H9 (cell line): ENCODE measurements at regions not wholly inside any gene's neighbourhood (a gene's known extent, or its start where the extent isn't known, plus 50 kb on each side); places are given as distances from the start of the nearest gene placed in this dataset.

Experiments used
- DNase-seq: peaks from one replicate; pipeline ENCODE4 v3.0.0-alpha.2; 2017
- H2AFZ ChIP-seq: one replicate; pipeline ENCODE4 v1.6.1; 2013; ENCODE audit warnings: mild to moderate bottlenecking, low read length, control low read depth, moderate library complexity
- H2AK5ac ChIP-seq: 2 replicates; pipeline ENCODE4 v1.6.1; 2013; ENCODE audit warnings: low read length, control low read depth, mixed read lengths; ENCODE audit not compliant: insufficient read length
- H2BK120ac ChIP-seq: one replicate; pipeline ENCODE4 v1.6.1; 2013; ENCODE audit warnings: low read depth, mild to moderate bottlenecking, low read length, control low read depth, inconsistent platforms; ENCODE audit not compliant: poor library complexity, severe bottlenecking
- H2BK12ac ChIP-seq: 2 replicates; pipeline ENCODE4 v1.6.1; 2013; ENCODE audit warnings: low read length, control low read depth, mixed read lengths, low read depth; ENCODE audit not compliant: insufficient read length
- H2BK15ac ChIP-seq: 2 replicates; pipeline ENCODE4 v1.6.1; 2013; ENCODE audit warnings: low read depth, low read length, control low read depth
- H2BK20ac ChIP-seq: one replicate; pipeline ENCODE4 v1.6.1; 2013; ENCODE audit warnings: low read depth, mild to moderate bottlenecking, low read length, control low read depth, inconsistent platforms; ENCODE audit not compliant: poor library complexity, severe bottlenecking
- H2BK5ac ChIP-seq: 2 replicates; pipeline ENCODE4 v1.6.1; 2013; ENCODE audit warnings: low read length, control low read depth, mixed read lengths; ENCODE audit not compliant: insufficient read length
- H3K14ac ChIP-seq: 2 replicates; pipeline ENCODE4 v1.6.1; 2013; ENCODE audit warnings: low read length, control low read depth; ENCODE audit not compliant: insufficient read depth
- H3K18ac ChIP-seq: 2 replicates; pipeline ENCODE4 v1.6.1; 2013; ENCODE audit warnings: low read depth, mild to moderate bottlenecking, mixed read lengths, low read length, control low read depth; ENCODE audit not compliant: insufficient read length
- H3K23ac ChIP-seq: 2 replicates; pipeline ENCODE4 v1.6.1; 2013; ENCODE audit warnings: low read length, control low read depth, mixed read lengths, low read depth; ENCODE audit not compliant: insufficient read length
- H3K23me2 ChIP-seq: 2 replicates; pipeline ENCODE4 v1.6.1; 2013; ENCODE audit warnings: low read depth, mild to moderate bottlenecking, mixed read lengths, low read length, control low read depth; ENCODE audit not compliant: insufficient read length, poor library complexity, severe bottlenecking
- H3K27ac ChIP-seq: 2 replicates; pipeline ENCODE4 v1.5.1; 2013; ENCODE audit warnings: low read length, control low read depth, mixed read lengths, low read depth; ENCODE audit not compliant: insufficient read length
- H3K27me3 ChIP-seq: 2 replicates; pipeline ENCODE4 v1.6.1; 2013; ENCODE audit warnings: low read length, control low read depth, inconsistent platforms; ENCODE audit not compliant: insufficient read depth
- H3K4ac ChIP-seq: 2 replicates; pipeline ENCODE4 v1.6.1; 2013; ENCODE audit warnings: low read depth, mild to moderate bottlenecking, control low read depth, inconsistent platforms, low read length, moderate library complexity
- H3K4me1 ChIP-seq: 2 replicates; pipeline ENCODE4 v1.6.1; 2013; ENCODE audit warnings: low read length, control low read depth, inconsistent platforms; ENCODE audit not compliant: insufficient read depth
- H3K4me2 ChIP-seq: 2 replicates; pipeline ENCODE4 v1.6.1; 2013; ENCODE audit warnings: low read length, control low read depth, mixed read lengths; ENCODE audit not compliant: insufficient read length, insufficient read depth
- H3K56ac ChIP-seq: 2 replicates; pipeline ENCODE4 v1.6.1; 2013; ENCODE audit warnings: low read depth, mild to moderate bottlenecking, mixed read lengths, low read length, control low read depth; ENCODE audit not compliant: insufficient read length
- H3K79me1 ChIP-seq: 2 replicates; pipeline ENCODE4 v1.6.1; 2013; ENCODE audit warnings: low read depth, mild to moderate bottlenecking, moderate library complexity, low read length, control low read depth, inconsistent platforms; ENCODE audit not compliant: insufficient read depth, poor library complexity, severe bottlenecking
- H3K79me2 ChIP-seq: 2 replicates; pipeline ENCODE4 v1.6.1; 2013; ENCODE audit warnings: low read length, control low read depth, inconsistent platforms; ENCODE audit not compliant: insufficient read depth
- H3K9ac ChIP-seq: 2 replicates; pipeline ENCODE4 v1.6.1; 2013; ENCODE audit warnings: low read length, control low read depth, mixed read lengths; ENCODE audit not compliant: insufficient read length; ENCODE audit errors: extremely low read depth
- H3K9me3 ChIP-seq: one replicate; pipeline ENCODE4 v1.6.1; 2013; ENCODE audit warnings: low read depth, low read length, inconsistent platforms; ENCODE audit not compliant: control insufficient read depth
- H3T11ph ChIP-seq: one replicate; pipeline ENCODE4 v1.6.1; 2013; ENCODE audit warnings: mild to moderate bottlenecking, low read length, control low read depth, inconsistent platforms
- H4K20me1 ChIP-seq: one replicate; pipeline ENCODE4 v1.6.1; 2013; ENCODE audit not compliant: control insufficient read depth, insufficient read length, insufficient read depth
- H4K5ac ChIP-seq: 2 replicates; pipeline ENCODE4 v1.6.1; 2013; ENCODE audit warnings: low read depth, mild to moderate bottlenecking, mixed read lengths, low read length, control low read depth; ENCODE audit not compliant: insufficient read length
- H4K8ac ChIP-seq: replicated peaks from 2 replicates; pipeline ENCODE4 v1.6.1; 2013; ENCODE audit warnings: low read length, control low read depth, mixed read lengths, low read depth; ENCODE audit not compliant: insufficient read length
- H4K91ac ChIP-seq: 2 replicates; pipeline ENCODE4 v1.6.1; 2013; ENCODE audit warnings: low read depth, mild to moderate bottlenecking, moderate library complexity, mixed read lengths, low read length, control low read depth; ENCODE audit not compliant: insufficient read length
- H3K27ac Mint-ChIP-seq, 3 experiments: 2 replicates in 2 of 3; 3 replicates in 1 of 3; pipeline ENCODE4 v1.8.0; 2020 to 2021; ENCODE audit warnings: mixed read lengths in 3 of 3, mild to moderate bottlenecking in 1 of 3, moderate library complexity in 1 of 3
- H3K27me3 Mint-ChIP-seq: 2 replicates; pipeline ENCODE4 v1.8.0; 2021; ENCODE audit warnings: low read depth, mild to moderate bottlenecking, moderate library complexity, mixed read lengths
- H3K36me3 Mint-ChIP-seq, 3 experiments: 2 replicates in 2 of 3; 3 replicates in 1 of 3; pipeline ENCODE4 v1.8.0; 2020 to 2021; ENCODE audit warnings: low read depth in 3 of 3, mixed read lengths in 3 of 3; ENCODE audit not compliant: insufficient read depth in 1 of 3
- H3K4me1 Mint-ChIP-seq, 2 experiments: 2 replicates each; pipeline ENCODE4 v1.8.0; 2020; ENCODE audit warnings: mixed read lengths in 2 of 2
- H3K4me3 Mint-ChIP-seq, 2 experiments: 2 replicates in 1 of 2; 3 replicates in 1 of 2; pipeline ENCODE4 v1.8.0; 2020 to 2021; ENCODE audit warnings: mild to moderate bottlenecking in 2 of 2, mixed read lengths in 2 of 2, moderate library complexity in 1 of 2
- H3K9me3 Mint-ChIP-seq, 2 experiments: 2 replicates in 1 of 2; 3 replicates in 1 of 2; pipeline ENCODE4 v1.8.0; 2020; ENCODE audit warnings: mild to moderate bottlenecking in 2 of 2, mixed read lengths in 2 of 2, moderate library complexity in 1 of 2
- CTCF ChIP-seq: fragments of 200-600 bp; sonication (generic); conservative IDR thresholded peaks from 3 replicates; pipeline ENCODE4 v1.8.0; 2021; ENCODE audit warnings: antibody characterized with exemption, mild to moderate bottlenecking

GRCh38 chr10:84049645-84050011, 89.7 kb upstream of the GHITM start:
- H3K23me2 ChIP-seq = no peaks in the 10 kb centered on the region
- Mint-ChIP-seq H3K27ac (no peak overlapping the region), H3K36me3 (peaks cover 0 to 4% (median 0%) of the 10 kb centered on the region in 3 experiments; a peak in 2 of 7 replicates), H3K27me3 (peaks cover 3% of the 10 kb centered on the region; the same call in 1 of the 2 replicates), H3K9me3 (peaks cover 5 to 14% of the 10 kb centered on the region in 2 experiments; a peak in 4 of 5 replicates), H3K4me3 (no peak overlapping the region), H3K4me1 (peaks cover 7 to 12% of the 10 kb centered on the region in 2 experiments)
- no peak overlapping the region for H3K56ac ChIP-seq
- H2BK120ac ChIP-seq = no peak overlapping the region
- no peaks in the 10 kb centered on the region for H3K79me1 ChIP-seq
- no peak overlapping the region for H2AK5ac ChIP-seq
- H3K14ac ChIP-seq = no peak overlapping the region
- no peak for DNase-seq
- H2BK5ac ChIP-seq = no peak overlapping the region
- H3K4ac ChIP-seq = no peak overlapping the region
- H3K9me3 ChIP-seq = no peaks in the 10 kb centered on the region
- no peaks in the 10 kb centered on the region for H3K79me2 ChIP-seq
- no peak overlapping the region for H3K4me2 ChIP-seq
- no peaks in the 10 kb centered on the region for H3K4me1 ChIP-seq
- H2AFZ ChIP-seq = no peak overlapping the region
- H3K18ac ChIP-seq = no peak overlapping the region
- H4K5ac ChIP-seq = no peak overlapping the region
- H4K91ac ChIP-seq = no peak overlapping the region
- no peak overlapping the region for H3K27ac ChIP-seq
- no peaks in the 10 kb centered on the region for H4K20me1 ChIP-seq
- H3K9ac ChIP-seq = no peak overlapping the region
- no peaks in the 10 kb centered on the region for H3K27me3 ChIP-seq
- no peak overlapping the region for H2BK15ac ChIP-seq
- H2BK12ac ChIP-seq = no peak overlapping the region
- H3K23ac ChIP-seq = no peak overlapping the region
- H2BK20ac ChIP-seq = no peak overlapping the region
- no peak overlapping the region for H4K8ac ChIP-seq
- TF ChIP-seq CTCF = no peak
- no peak overlapping the region for H3T11ph ChIP-seq
